Ishikawa (cell line): ENCODE measurements at regions not wholly inside any gene's neighbourhood (a gene's known extent, or its start where the extent isn't known, plus 50 kb on each side); places are given as distances from the start of the nearest gene placed in this dataset.

Experiments
- CEBPB ChIP-seq: IDR thresholded peaks from 2 replicates; pipeline ENCODE4 v1.6.1; 2012
- CREB1 ChIP-seq: IDR thresholded peaks from 2 replicates; pipeline ENCODE4 v1.6.1; 2012; ENCODE audit warnings: low read depth
- EGR1 ChIP-seq: IDR thresholded peaks from 2 replicates; pipeline ENCODE4 v1.6.1; 2012
- EP300 ChIP-seq: IDR thresholded peaks from 2 replicates; pipeline ENCODE4 v1.6.1; 2012; ENCODE audit warnings: borderline replicate concordance
- FOXM1 ChIP-seq: IDR thresholded peaks from 2 replicates; pipeline ENCODE4 v1.6.1; 2012; ENCODE audit warnings: low read depth, borderline replicate concordance
- MAX ChIP-seq: IDR thresholded peaks from 2 replicates; pipeline ENCODE4 v1.6.1; 2012
- NFIC ChIP-seq: IDR thresholded peaks from 2 replicates; pipeline ENCODE4 v1.6.1; 2012
- RAD21 ChIP-seq: IDR thresholded peaks from 2 replicates; pipeline ENCODE4 v1.6.1; 2012; ENCODE audit warnings: low read depth
- REST ChIP-seq: IDR thresholded peaks from 2 replicates; pipeline ENCODE4 v1.6.1; 2012; ENCODE audit warnings: low read depth, mild to moderate bottlenecking
- TAF1 ChIP-seq: IDR thresholded peaks from 2 replicates; pipeline ENCODE4 v1.6.1; 2012; ENCODE audit warnings: low read depth, mild to moderate bottlenecking
- TCF12 ChIP-seq: IDR thresholded peaks from 2 replicates; pipeline ENCODE4 v1.6.1; 2012; ENCODE audit warnings: low read depth
- TEAD4 ChIP-seq: IDR thresholded peaks from 2 replicates; pipeline ENCODE4 v1.6.1; 2012
- USF1 ChIP-seq: IDR thresholded peaks from 2 replicates; pipeline ENCODE4 v1.6.1; 2012
- YY1 ChIP-seq: IDR thresholded peaks from 2 replicates; pipeline ENCODE4 v1.6.1; 2012; ENCODE audit warnings: low read depth
- ZBTB7A ChIP-seq: IDR thresholded peaks from 2 replicates; pipeline ENCODE4 v1.6.1; 2012; ENCODE audit warnings: low read depth

GRCh38 chr10:3407208-3407607, 234.6 kb upstream of the PITRM1 start:
- TF ChIP-seq ZBTB7A = no peak
- TF ChIP-seq YY1 = no peak
- TF ChIP-seq RAD21 = no peak
- TF ChIP-seq EGR1 = no peak
- no peak for TF ChIP-seq MAX
- no peak for TF ChIP-seq FOXM1
- TF ChIP-seq NFIC = no peak

- no peak for TF ChIP-seq USF1
- no peak for TF ChIP-seq RAD21
Measured at GRCh38 chr10:3406556-3406955, 234.0 kb upstream of the PITRM1 start.

GRCh38 chr10:3404381-3404780, 231.8 kb upstream of the PITRM1 start:
- TF ChIP-seq YY1 (no peak), TEAD4 (no peak)

GRCh38 chr10:3402187-3402751, 229.7 kb upstream of the PITRM1 start:
- TF ChIP-seq TEAD4 (no peak), YY1 (no peak), MAX (no peak), ZBTB7A (no peak), RAD21 (no peak), TAF1 (no peak), CEBPB (no peak), TCF12 (no peak), REST (no peak), EP300 (no peak), NFIC (no peak), FOXM1 (no peak), EGR1 (no peak)

GRCh38 chr10:3401491-3401938, 228.9 kb upstream of the PITRM1 start:
- TF ChIP-seq EP300 (no peak), FOXM1 (no peak), TAF1 (no peak), TEAD4 (no peak)

GRCh38 chr10:3400348-3400747, 227.8 kb upstream of the PITRM1 start:
- no peak for TF ChIP-seq TAF1
- TF ChIP-seq REST = no peak
- no peak for TF ChIP-seq MAX
- TF ChIP-seq FOXM1 = no peak
- TF ChIP-seq NFIC = no peak
- no peak for TF ChIP-seq TCF12
- TF ChIP-seq CEBPB = no peak
- no peak for TF ChIP-seq EP300
- TF ChIP-seq YY1 = no peak
- no peak for TF ChIP-seq USF1
- TF ChIP-seq TEAD4 = no peak
- no peak for TF ChIP-seq ZBTB7A

GRCh38 chr10:3399756-3400155, 227.2 kb upstream of the PITRM1 start:
- no peak for TF ChIP-seq CEBPB
- no peak for TF ChIP-seq REST
- no peak for TF ChIP-seq YY1
- no peak for TF ChIP-seq TAF1
- TF ChIP-seq FOXM1 = no peak
- TF ChIP-seq EP300 = no peak
- no peak for TF ChIP-seq TCF12
- no peak for TF ChIP-seq USF1
- no peak for TF ChIP-seq EGR1
- TF ChIP-seq TEAD4 = no peak
- no peak for TF ChIP-seq RAD21
- TF ChIP-seq NFIC = no peak
- TF ChIP-seq CREB1 = no peak
- TF ChIP-seq MAX = no peak
- TF ChIP-seq ZBTB7A = no peak
